HFFc6 (cell line): ENCODE measurements at regions not wholly inside any gene's neighbourhood (a gene's known extent, or its start where the extent isn't known, plus 50 kb on each side); places are given as distances from the start of the nearest gene placed in this dataset.
A peak's percentile ranks its signal among the peaks of the same experiment; 100 is the strongest.

ENCODE experiments used
- DNase-seq: peaks from one replicate; pipeline ENCODE4 v3.0.0-alpha.2; 2018
- H3K27ac Mint-ChIP-seq: 2 replicates; pipeline ENCODE4 v1.8.0; 2020; ENCODE audit warnings: mild to moderate bottlenecking, mixed read lengths
- H3K27me3 Mint-ChIP-seq: 2 replicates; pipeline ENCODE4 v1.8.0; 2021; ENCODE audit warnings: mild to moderate bottlenecking, moderate library complexity, mixed read lengths; ENCODE audit not compliant: insufficient read depth
- H3K36me3 Mint-ChIP-seq: 2 replicates; pipeline ENCODE4 v1.8.0; 2021; ENCODE audit warnings: low read depth, mixed read lengths
- H3K4me1 Mint-ChIP-seq: 2 replicates; pipeline ENCODE4 v1.8.0; 2020; ENCODE audit warnings: low read depth, mixed read lengths
- H3K4me3 Mint-ChIP-seq: 2 replicates; pipeline ENCODE4 v1.8.0; 2020; ENCODE audit warnings: mild to moderate bottlenecking, moderate library complexity, mixed read lengths
- H3K9me3 Mint-ChIP-seq: 2 replicates; pipeline ENCODE4 v1.8.0; 2020; ENCODE audit warnings: mild to moderate bottlenecking, mixed read lengths
- CTCF ChIP-seq: fragments of 200-600 bp; sonication (generic); IDR thresholded peaks from 2 replicates; pipeline ENCODE4 v1.5.0; 2021; ENCODE audit warnings: antibody characterized with exemption, mild to moderate bottlenecking

- TF ChIP-seq CTCF = peak; percentile 28
Measured at GRCh38 chr5:89283728-89284493, 400.9 kb upstream of the MEF2C start.

GRCh38 chr5:89282554-89283510 is 399.8 kb upstream of the MEF2C start:
- no peaks in the 10 kb centered on the region for H3K27me3 Mint-ChIP-seq
- TF ChIP-seq CTCF = no peak
- no peak overlapping the region for H3K4me3 Mint-ChIP-seq
- H3K36me3 Mint-ChIP-seq = no peaks in the 10 kb centered on the region
- peaks cover 26% of the 10 kb centered on the region for H3K4me1 Mint-ChIP-seq
- peak; percentile 50 for DNase-seq
- no peak overlapping the region for H3K27ac Mint-ChIP-seq
- H3K9me3 Mint-ChIP-seq = no peaks in the 10 kb centered on the region

More at GRCh38 chr5:89283728-89284493, 400.9 kb upstream of the MEF2C start:
- peaks cover 22% of the 10 kb centered on the region for H3K4me1 Mint-ChIP-seq
- no peaks in the 10 kb centered on the region for H3K27me3 Mint-ChIP-seq
- H3K27ac Mint-ChIP-seq = no peak overlapping the region
- H3K36me3 Mint-ChIP-seq = no peaks in the 10 kb centered on the region
- H3K4me3 Mint-ChIP-seq = no peak overlapping the region
- no peak for DNase-seq
- no peaks in the 10 kb centered on the region for H3K9me3 Mint-ChIP-seq

- Mint-ChIP-seq H3K27me3 (no peaks in the 10 kb centered on the region), H3K4me1 (peaks cover 32% of the 10 kb centered on the region), H3K4me3 (no peak overlapping the region), H3K27ac (no peak overlapping the region), H3K36me3 (no peaks in the 10 kb centered on the region), H3K9me3 (no peaks in the 10 kb centered on the region)
- TF ChIP-seq CTCF = no peak
- no peak for DNase-seq
Measured at GRCh38 chr5:89281766-89282553, 399.0 kb upstream of the MEF2C start.

GRCh38 chr5:89281211-89281610 is 398.2 kb upstream of the MEF2C start:
- Mint-ChIP-seq H3K4me3 (no peak overlapping the region), H3K4me1 (peaks cover 39% of the 10 kb centered on the region), H3K27ac (no peak overlapping the region), H3K36me3 (no peaks in the 10 kb centered on the region), H3K9me3 (no peaks in the 10 kb centered on the region), H3K27me3 (no peaks in the 10 kb centered on the region)
- no peak for TF ChIP-seq CTCF
- no peak for DNase-seq
